Right lobe of liver (tissue), 6 donors: ENCODE measurements at regions not wholly inside any gene's neighbourhood (a gene's known extent, or its start where the extent isn't known, plus 50 kb on each side); places are given as distances from the start of the nearest gene placed in this dataset.
A peak's percentile ranks its signal among the peaks of the same experiment; 100 is the strongest.

Experiments used
- ATAC-seq, 4 donors: fragments of 200-7000 bp; cut with Tn5 transposase; one replicate each; pipeline ENCODE4 v1.9.1; 2020; ENCODE audit warnings: mild to moderate bottlenecking in 4 of 4, moderate library complexity in 4 of 4
- DNase-seq, 3 donors: peaks; one replicate each; pipeline ENCODE4 v3.0.0-alpha.2; 2020
- H3K27ac ChIP-seq, 3 donors: fragments of 200-600 bp; one replicate each; pipeline ENCODE4 v1.8.0; 2022
- H3K27me3 ChIP-seq, 2 donors: fragments of 200-600 bp; one replicate each; pipeline ENCODE4 v1.8.0; 2022
- H3K36me3 ChIP-seq, 4 donors: fragments of 200-600 bp; sonication (generic) in 1 of 4; one replicate each; pipeline versions ENCODE4 v1.5.1 to v1.8.0; 2017 to 2022; ENCODE audit warnings: control low read depth in 1 of 4
- H3K4me1 ChIP-seq, 4 donors: fragments of 200-600 bp; sonication (generic) in 1 of 4; one replicate each; pipeline versions ENCODE4 v1.5.1 to v1.8.0; 2017 to 2022; ENCODE audit warnings: control low read depth in 1 of 4
- H3K4me3 ChIP-seq, 3 donors: fragments of 200-600 bp; one replicate each; pipeline ENCODE4 v1.8.0; 2022
- H3K9me3 ChIP-seq, 4 donors: fragments of 200-600 bp; sonication (generic) in 1 of 4; one replicate each; pipeline versions ENCODE4 v1.5.1 to v1.8.0; 2017 to 2022; ENCODE audit warnings: control low read depth in 1 of 4
- CTCF ChIP-seq, 4 donors: fragments of 200-600 bp in 3 of 4; fragments of 450-650 bp in 1 of 4; IDR thresholded peaks; one replicate each; pipeline versions ENCODE4 v1.5.1 to v1.8.0; 2016 to 2022; ENCODE audit warnings: antibody characterized with exemption in 4 of 4, mild to moderate bottlenecking in 2 of 4
- POLR2A ChIP-seq: fragments of 450-650 bp; IDR thresholded peaks from one replicate; pipeline ENCODE4 v1.6.1; 2017; ENCODE audit warnings: antibody characterized with exemption, mild to moderate bottlenecking
- WGBS: methylation state at CpG from one replicate; pipeline ENCODE4 v1.1.6; 2018; ENCODE audit warnings: low coverage, low lambda C conversion rate; ENCODE audit not compliant: insufficient coverage; ENCODE audit errors: missing lambda C conversion rate; 5-methylcytosine and 5-hydroxymethylcytosine counted together
- intact Hi-C, 2 donors: fragments of 100-400 bp; cut with DNase I; formaldehyde crosslinking; loops; one replicate each; pipeline versions ENCODE4 v1.11.2 to v1.14.1; 2022
- donor health status: DM: no; HTN: yes; CAD: no.
- donor health status: DM: no; HTN: no; CAD: no.
- donor health status: DM: no; HTN: no; CAD: no.
- donor health status: DM: no; HTN: yes; CAD: no.
- donor health status: DM: no; HTN: yes; CAD: no.

- Histone ChIP-seq H3K27ac (no peak overlapping the region), H3K9me3 (no peaks in the 10 kb centered on the region), H3K4me1 (peaks cover 0 to 19% (median 8%) of the 10 kb centered on the region in 4 donors), H3K27me3 (no peaks in the 10 kb centered on the region), H3K4me3 (no peak overlapping the region), H3K36me3 (no peaks in the 10 kb centered on the region)
- WGBS = 68% methylated on average over 2 of the region's 2 CpGs
- intact Hi-C loops = no loop called here
- DNase-seq (no peak), ATAC-seq (no peak)
- TF ChIP-seq POLR2A (no peak), CTCF (IDR thresholded peaks at IDR 0.05) (no peak)
Measured at GRCh38 chr16:9318764-9319163, 227.3 kb downstream of the HAPSTR1 start.

- H3K27me3 ChIP-seq = no peaks in the 10 kb centered on the region
- no peak overlapping the region for H3K4me3 ChIP-seq
- peak overlapping the region in 1 of 3 donors; percentile 51 for H3K27ac ChIP-seq
Measured at GRCh38 chr16:9322769-9323168, 231.3 kb downstream of the HAPSTR1 start.

GRCh38 chr16:9323170-9323569, 231.7 kb downstream of the HAPSTR1 start:
- no peaks in the 10 kb centered on the region for H3K27me3 ChIP-seq
- TF ChIP-seq CTCF (IDR thresholded peaks at IDR 0.05) = no peak
- TF ChIP-seq POLR2A = no peak
- intact Hi-C loops = no loop called here
- no peaks in the 10 kb centered on the region for H3K36me3 ChIP-seq
- DNase-seq (peak in 2 of 3 donors; percentile 31 to 82), ATAC-seq (peak; percentile 89 to 94 (median 92))
- peak overlapping the region in 1 of 3 donors; percentile 51 for H3K27ac ChIP-seq
- no peak overlapping the region for H3K4me3 ChIP-seq
- 22% methylated on average over 4 of the region's 4 CpGs for WGBS
- peaks cover 0 to 16% (median 6%) of the 10 kb centered on the region in 4 donors for H3K4me1 ChIP-seq
- H3K9me3 ChIP-seq = no peaks in the 10 kb centered on the region

More at GRCh38 chr16:9322769-9323168, 231.3 kb downstream of the HAPSTR1 start:
- Histone ChIP-seq H3K9me3 (no peaks in the 10 kb centered on the region), H3K4me1 (peaks cover 0 to 16% (median 6%) of the 10 kb centered on the region in 4 donors), H3K36me3 (no peaks in the 10 kb centered on the region)
- DNase-seq (no peak), ATAC-seq (peak in 2 of 4 donors; percentile 34 to 47)
- 48% methylated on average over 3 of the region's 3 CpGs for WGBS
- intact Hi-C loops = no loop called here
- TF ChIP-seq POLR2A (no peak), CTCF (IDR thresholded peaks at IDR 0.05) (no peak)

GRCh38 chr16:9327253-9327652, 235.8 kb downstream of the HAPSTR1 start:
- ATAC-seq = no peak
- Histone ChIP-seq H3K36me3 (no peaks in the 10 kb centered on the region), H3K27ac (no peak overlapping the region), H3K4me3 (no peak overlapping the region), H3K4me1 (peaks cover 0 to 16% (median 6%) of the 10 kb centered on the region in 4 donors), H3K9me3 (no peaks in the 10 kb centered on the region), H3K27me3 (no peaks in the 10 kb centered on the region)
- no peak for TF ChIP-seq POLR2A
- no peak for TF ChIP-seq CTCF (IDR thresholded peaks at IDR 0.05)
- 87% methylated on average over 5 of the region's 5 CpGs for WGBS
- intact Hi-C loops = no loop called here
- DNase-seq = no peak

- intact Hi-C loops = no loop called here
- TF ChIP-seq CTCF (IDR thresholded peaks at IDR 0.05) (no peak), POLR2A (no peak)
- Histone ChIP-seq H3K36me3 (no peaks in the 10 kb centered on the region), H3K27me3 (no peaks in the 10 kb centered on the region), H3K9me3 (no peaks in the 10 kb centered on the region), H3K27ac (no peak overlapping the region), H3K4me3 (no peak overlapping the region), H3K4me1 (peaks cover 0 to 7% (median 2%) of the 10 kb centered on the region in 4 donors)
- peak in 2 of 4 donors; percentile 40 to 58 for ATAC-seq
- WGBS = 10% methylated on average over 2 of the region's 4 CpGs
- DNase-seq = no peak
Measured at GRCh38 chr16:9328411-9328810, 237.0 kb downstream of the HAPSTR1 start.
